ENCODE measurements at regions not wholly inside any gene's neighbourhood (a gene's known extent, or its start where the extent isn't known, plus 50 kb on each side); places are given as distances from the start of the nearest gene placed in this dataset.

DNA sequence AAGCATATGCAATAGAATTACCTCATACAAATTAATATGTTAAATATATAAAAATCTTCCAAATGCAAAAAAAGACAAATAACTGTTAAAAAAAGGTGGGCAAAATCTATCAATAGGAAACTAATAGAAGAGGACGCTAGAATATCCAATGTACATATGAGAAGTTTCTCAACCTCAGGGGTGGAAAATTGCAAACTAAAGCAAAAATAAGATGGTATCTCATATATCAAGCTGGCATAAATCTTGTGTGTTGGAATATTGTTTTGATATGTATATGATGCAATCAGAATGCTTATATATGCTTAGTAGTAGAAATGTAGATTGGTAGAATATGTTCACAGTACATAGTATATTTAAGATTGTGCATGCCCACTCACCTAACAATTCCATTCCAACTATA, 395.0 kb upstream of the OPRM1 start:
- Histone ChIP-seq H3K4me2 (ENCODE audit: insufficient read depth in 1 of 2, low read depth in 2 of 2, low read length in 2 of 2) (no peak overlapping the region), H3K9ac (replicated peaks in 1 of 4; ENCODE audit: extremely low read depth in 1 of 4, low read depth in 3 of 4, low read length in 3 of 4) (no peak overlapping the region), H4K8ac (ENCODE audit: extremely low read depth, insufficient read depth, low read length) (no peak overlapping the region), H3K79me1 (ENCODE audit: low read depth, low read length) (no peaks in the 10 kb centered on the region), H3K14ac (ENCODE audit: insufficient read length) (no peak overlapping the region), H3K4ac (replicated peaks; ENCODE audit: insufficient read length, low read depth, low read length) (no peak overlapping the region), H2AK5ac (ENCODE audit: low read depth, low read length) (no peak overlapping the region), H3K23ac (ENCODE audit: insufficient read length) (no peak overlapping the region), H3K27ac (ENCODE audit: low read depth, low read length) (no peak overlapping the region), H3K23me2 (ENCODE audit: low read depth, low read length) (no peaks in the 10 kb centered on the region), H3K4me3 (ENCODE audit: extremely low read depth in 1 of 4, insufficient read depth in 2 of 4, low read depth in 3 of 4, low read length in 4 of 4) (no peak overlapping the region), H3K56ac (replicated peaks; ENCODE audit: insufficient read length, low read depth, low read length) (no peak overlapping the region), H3K79me2 (ENCODE audit: control insufficient read depth in 1 of 2, insufficient read depth in 2 of 2, low read length in 2 of 2) (no peaks in the 10 kb centered on the region), H2BK120ac (replicated peaks; ENCODE audit: low read depth, low read length) (no peak overlapping the region), H2BK5ac (ENCODE audit: low read depth, low read length) (no peak overlapping the region), H4K20me1 (replicated peaks in 1 of 2; ENCODE audit: control insufficient read depth in 1 of 2, insufficient read depth in 2 of 2, low read length in 2 of 2) (no peaks in the 10 kb centered on the region), H4K91ac (replicated peaks; ENCODE audit: insufficient read length, low read length) (no peak overlapping the region), H3K36me3 (ENCODE audit: control insufficient read depth in 2 of 4, insufficient read depth in 4 of 4, low read length in 3 of 4) (no peaks in the 10 kb centered on the region), H3K4me1 (replicated peaks in 1 of 4; ENCODE audit: control insufficient read depth in 3 of 4, insufficient read depth in 4 of 4, low read length in 3 of 4) (no peaks in the 10 kb centered on the region), H3K18ac (ENCODE audit: extremely low read depth, low read length) (no peak overlapping the region), H2BK12ac (ENCODE audit: low read depth, low read length) (no peak overlapping the region), H4K5ac (ENCODE audit: insufficient read length, low read depth, low read length) (no peak overlapping the region), H3K27me3 (replicated peaks in 1 of 4; ENCODE audit: control insufficient read depth in 3 of 4, extremely low read depth in 1 of 4, insufficient read depth in 3 of 4, low read length in 3 of 4) (no peaks in the 10 kb centered on the region), H2BK20ac (ENCODE audit: low read length) (no peak overlapping the region), H2AFZ (ENCODE audit: low read length) (no peak overlapping the region), H2BK15ac (ENCODE audit: low read length) (no peak overlapping the region), H3K9me3 (ENCODE audit: insufficient read depth in 2 of 2, low read depth in 1 of 2, low read length in 1 of 2) (no peaks in the 10 kb centered on the region)
- POLR2A ChIA-PET (ENCODE audit: partially characterized antibody): no interaction called here
- CTCF ChIA-PET (ENCODE audit: partially characterized antibody): no interaction called here
- 82% methylated on average over 1 of the region's 1 CpG; no CpG with 5 or more reads in 1 of the 2 experiments for WGBS, 2 experiments (ENCODE audit: extremely low coverage in 1 of 2, insufficient coverage in 1 of 2, insufficient read length in 1 of 2, insufficient replicate concordance in 2 of 2, low coverage in 1 of 2, low lambda C conversion rate in 2 of 2, missing lambda C conversion rate in 1 of 2)
- FAIRE-seq (no peak), DNase-seq (ENCODE audit: low read depth in 1 of 2, low spot score in 2 of 2) (no peak)
- TF ChIP-seq CBX5 (IDR thresholded peaks at IDR 0.05; ENCODE audit: low read depth, low read length): no peak
- no peak for TF ChIP-seq EZH2 (IDR thresholded peaks at IDR 0.05; ENCODE audit: low read depth, low read length, severe bottlenecking)
- no peak for TF ChIP-seq RFX5 (IDR thresholded peaks at IDR 0.05; ENCODE audit: borderline replicate concordance, low read depth, low read length)
- TF ChIP-seq SP2 (IDR thresholded peaks at IDR 0.05; ENCODE audit: low read length): no peak
- no peak for TF ChIP-seq CEBPB (IDR thresholded peaks at IDR 0.05; ENCODE audit: low read depth, low read length)
- no peak for TF ChIP-seq SAP30 (IDR thresholded peaks at IDR 0.05; ENCODE audit: insufficient read depth, insufficient replicate concordance, low read length)
- no peak for TF ChIP-seq POLR2AphosphoS5 (IDR thresholded peaks at IDR 0.05; ENCODE audit: low read depth, low read length)
- TF ChIP-seq CTBP2 (IDR thresholded peaks at IDR 0.05; ENCODE audit: borderline replicate concordance, insufficient read depth, insufficient read length, low read length): no peak
- no peak for TF ChIP-seq CHD1 (IDR thresholded peaks at IDR 0.05; ENCODE audit: low read depth, low read length)
- TF ChIP-seq, protein P1, sequence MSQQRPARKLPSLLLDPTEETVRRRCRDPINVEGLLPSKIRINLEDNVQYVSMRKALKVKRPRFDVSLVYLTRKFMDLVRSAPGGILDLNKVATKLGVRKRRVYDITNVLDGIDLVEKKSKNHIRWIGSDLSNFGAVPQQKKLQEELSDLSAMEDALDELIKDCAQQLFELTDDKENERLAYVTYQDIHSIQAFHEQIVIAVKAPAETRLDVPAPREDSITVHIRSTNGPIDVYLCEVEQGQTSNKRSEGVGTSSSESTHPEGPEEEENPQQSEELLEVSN (IDR thresholded peaks at IDR 0.05): no peak
- TF ChIP-seq EGR1 (IDR thresholded peaks at IDR 0.05; ENCODE audit: borderline replicate concordance, low read depth, low read length): no peak
- TF ChIP-seq YY1 (IDR thresholded peaks at IDR 0.05; ENCODE audit: low read depth, low read length): no peak
- TF ChIP-seq RNF2 (IDR thresholded peaks at IDR 0.05; ENCODE audit: borderline replicate concordance, low read depth, low read length, missing control alignments, poor library complexity, severe bottlenecking): no peak
- TF ChIP-seq TAF1 (IDR thresholded peaks at IDR 0.05; ENCODE audit: low read depth, low read length): no peak
